Activated CD8-positive, alpha-beta memory T cell treated with anti-CD3 and anti-CD28 coated beads for 36 hours (primary cell): ENCODE measurements at regions not wholly inside any gene's neighbourhood (a gene's known extent, or its start where the extent isn't known, plus 50 kb on each side); places are given as distances from the start of the nearest gene placed in this dataset.

Experiments
- CTCF ChIA-PET: fragments of 350-600 bp; sonication (Branson Sonifier 250); formaldehyde crosslinking; loops from one replicate; lab custom pipeline; 2021; ENCODE audit warnings: antibody characterized with exemption; lab: Charles Lee
- POLR2A ChIA-PET: fragments of 350-600 bp; sonication (Branson Sonifier 250); formaldehyde crosslinking; loops from one replicate; lab custom pipeline; 2021; ENCODE audit warnings: antibody characterized with exemption; lab: Charles Lee

DNA sequence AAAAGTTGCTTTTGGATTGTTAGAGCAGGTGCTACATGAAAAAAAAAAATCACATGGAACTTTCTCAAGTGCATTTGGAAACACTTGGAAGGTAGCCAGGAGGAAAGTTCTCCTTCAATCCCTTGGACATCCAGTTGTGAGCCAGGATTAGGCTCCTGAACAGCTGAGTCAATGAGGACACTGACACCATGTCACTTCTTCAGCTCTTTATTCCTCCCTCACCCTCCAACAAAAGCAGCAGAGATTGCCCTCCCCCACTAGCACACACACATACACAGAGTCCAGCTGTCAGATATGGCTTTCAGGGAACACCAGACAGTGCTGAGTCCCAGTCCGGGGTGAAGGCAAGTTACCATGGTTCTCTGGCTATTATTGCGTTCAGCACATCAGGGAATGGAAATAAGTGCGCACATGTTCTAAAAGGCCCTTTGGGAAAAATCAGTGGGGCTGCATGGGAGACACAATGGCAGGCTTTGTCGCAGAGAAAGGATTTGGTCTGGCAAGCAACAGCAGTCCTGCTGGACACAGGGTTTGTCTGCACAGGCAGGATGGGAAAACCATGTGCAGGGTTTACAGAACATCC is 124.7 kb upstream of the MARCKS start:
- POLR2A ChIA-PET: no interaction called here
- CTCF ChIA-PET: no interaction called here

DNA sequence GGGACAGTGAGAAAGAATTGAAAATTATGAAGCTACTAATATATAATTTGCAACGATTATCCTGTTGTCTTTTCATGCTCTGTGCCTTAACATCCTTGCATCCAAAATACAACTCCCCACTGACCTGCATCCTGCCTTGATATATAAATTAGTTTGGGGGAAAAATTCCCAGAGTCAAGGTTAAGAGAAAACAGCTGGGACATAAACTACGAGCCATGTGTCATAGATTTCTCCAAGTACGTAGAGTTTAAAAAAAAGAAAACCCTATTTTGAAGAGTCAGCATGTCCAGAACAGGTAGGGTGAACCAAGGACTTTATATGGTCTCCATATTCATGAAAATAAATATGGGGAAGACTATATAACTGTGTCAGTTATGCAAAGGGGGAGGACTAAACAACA is 123.8 kb upstream of the MARCKS start:
- ChIA-PET POLR2A (no interaction called here), CTCF (interaction anchor here (0.7 kb wide), 1 partner anchor 11 kb away, joined by 3 read pairs; no protein-coding TSS in a partner anchor)

DNA sequence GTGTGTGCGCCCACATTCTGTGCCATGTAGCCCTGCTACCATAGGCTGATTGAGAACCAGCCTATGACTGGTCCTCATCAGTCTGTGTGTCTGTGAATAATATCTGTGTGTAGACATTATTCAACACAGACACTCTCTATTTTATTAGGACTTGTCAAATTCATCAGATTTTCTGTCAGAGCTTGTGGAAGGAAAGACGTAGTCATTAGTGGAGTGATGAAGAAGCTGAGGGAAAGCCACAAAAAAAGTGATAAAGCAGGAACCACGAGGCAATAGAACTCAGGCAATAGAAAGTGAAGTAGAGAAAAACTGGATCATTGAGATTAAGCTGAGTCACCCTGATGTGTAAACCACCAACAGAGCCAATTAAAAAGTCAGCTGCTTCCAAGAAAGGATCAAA is 122.2 kb upstream of the MARCKS start:
- POLR2A ChIA-PET: no interaction called here
- CTCF ChIA-PET: no interaction called here

DNA sequence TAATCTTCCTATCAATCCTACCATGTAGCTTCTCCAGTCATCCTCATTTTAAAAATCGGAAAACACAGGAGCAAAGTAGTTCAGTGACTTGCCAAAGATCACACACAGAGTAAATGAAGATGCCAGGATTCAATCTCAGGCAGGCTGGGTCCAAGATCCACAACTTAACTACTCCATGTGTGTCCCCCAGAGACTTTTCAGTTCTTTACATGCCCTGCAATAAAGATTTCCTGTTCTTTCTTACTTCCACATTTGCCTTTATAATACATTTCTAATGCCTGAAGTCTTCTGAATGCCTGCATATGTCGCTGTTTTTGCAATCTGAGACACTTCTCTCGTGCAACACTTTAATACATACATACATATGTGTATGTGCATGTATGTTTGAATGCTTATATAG is 121.7 kb upstream of the MARCKS start:
- CTCF ChIA-PET: no interaction called here
- POLR2A ChIA-PET: no interaction called here

DNA sequence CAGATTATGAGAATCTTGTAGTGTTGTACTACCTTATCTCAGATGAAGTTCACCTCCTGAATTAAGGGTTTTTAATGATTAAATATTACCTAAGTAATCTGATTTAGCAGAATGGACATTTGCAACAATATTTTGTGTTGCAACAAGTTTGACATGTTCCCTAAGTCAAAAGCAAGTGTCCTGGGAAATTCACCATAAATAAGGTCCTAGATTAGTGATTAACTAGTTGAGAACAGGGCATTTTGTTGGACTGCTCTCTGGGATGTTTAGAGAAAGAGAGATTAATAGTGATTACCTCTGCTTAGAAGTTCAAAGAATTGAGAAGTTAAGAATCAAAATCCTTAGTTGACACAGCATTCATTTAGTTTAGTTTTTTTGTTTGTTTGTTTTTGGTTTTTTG is 120.2 kb upstream of the MARCKS start:
- CTCF ChIA-PET: no interaction called here

DNA sequence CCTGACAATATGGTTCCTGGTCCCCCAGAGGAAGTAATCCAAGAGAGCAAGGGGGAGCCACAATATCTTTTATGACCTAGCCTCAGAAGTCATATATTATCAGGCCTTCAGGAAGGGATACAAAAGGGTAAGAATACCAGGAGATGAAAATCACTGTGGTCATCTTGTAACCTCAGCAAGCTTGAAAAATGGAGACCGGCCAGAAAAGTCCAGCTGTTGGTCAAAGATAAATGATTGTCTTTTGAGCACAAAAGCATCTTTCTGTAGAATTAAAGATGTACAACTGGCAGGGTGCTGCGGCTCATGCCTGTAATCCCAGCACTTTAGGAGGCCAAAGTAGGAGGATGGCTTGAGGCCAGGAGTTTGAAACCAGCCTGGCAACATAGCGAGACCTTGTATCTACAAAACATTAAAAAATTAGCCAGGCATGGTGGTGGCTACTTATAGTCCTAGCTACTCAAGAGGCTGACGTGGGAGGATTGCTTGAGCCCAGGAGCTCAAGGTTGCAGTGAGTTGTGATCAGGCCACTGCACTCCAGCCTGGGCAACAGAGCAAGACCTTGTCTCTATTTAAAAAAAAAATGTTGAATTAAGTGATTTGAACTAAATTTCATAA is 118.0 kb upstream of the MARCKS start:
- POLR2A ChIA-PET: no interaction called here
- CTCF ChIA-PET: no interaction called here

More for the DNA sequence above, 120.2 kb upstream of the MARCKS start:
- POLR2A ChIA-PET: no interaction called here

DNA sequence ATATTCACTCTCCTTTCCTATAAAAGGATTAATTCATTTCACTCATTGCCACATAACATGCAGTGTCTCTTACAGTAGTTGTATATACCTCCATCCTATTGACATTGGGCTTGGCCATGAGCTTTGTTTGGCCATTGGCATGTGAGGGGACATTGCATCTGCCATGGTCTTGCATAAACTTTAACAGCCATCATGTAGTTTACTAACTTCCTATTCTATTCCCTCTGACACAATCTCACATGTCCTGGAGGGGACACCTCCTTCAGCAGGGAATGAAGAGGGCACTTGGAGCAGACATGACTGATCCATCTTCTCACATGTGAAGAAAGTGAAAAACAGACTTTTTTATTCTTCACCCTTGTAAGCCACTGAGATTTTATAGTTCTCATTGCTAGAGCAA is 115.5 kb upstream of the MARCKS start:
- ChIA-PET CTCF (no interaction called here), POLR2A (no interaction called here)

DNA sequence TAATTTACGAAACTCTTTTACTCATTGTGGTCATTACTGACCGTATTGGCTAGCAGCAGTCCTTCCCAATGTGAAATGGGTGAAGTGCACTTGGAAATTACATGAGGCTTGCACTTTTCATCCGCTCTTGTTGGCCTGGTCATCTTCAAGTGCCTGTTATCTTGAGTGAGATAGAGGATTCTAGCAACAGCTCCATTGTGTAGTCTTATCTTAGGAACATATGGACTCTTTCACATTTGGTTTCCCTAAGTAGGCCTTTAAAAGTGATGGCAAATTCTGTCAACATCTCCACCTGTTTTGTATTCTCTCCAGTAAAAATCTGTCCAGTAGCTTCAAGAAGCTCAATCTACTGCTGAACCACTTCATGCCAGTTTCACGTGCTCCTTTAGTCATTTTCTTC is 114.8 kb upstream of the MARCKS start:
- POLR2A ChIA-PET: no interaction called here
- CTCF ChIA-PET: no interaction called here

DNA sequence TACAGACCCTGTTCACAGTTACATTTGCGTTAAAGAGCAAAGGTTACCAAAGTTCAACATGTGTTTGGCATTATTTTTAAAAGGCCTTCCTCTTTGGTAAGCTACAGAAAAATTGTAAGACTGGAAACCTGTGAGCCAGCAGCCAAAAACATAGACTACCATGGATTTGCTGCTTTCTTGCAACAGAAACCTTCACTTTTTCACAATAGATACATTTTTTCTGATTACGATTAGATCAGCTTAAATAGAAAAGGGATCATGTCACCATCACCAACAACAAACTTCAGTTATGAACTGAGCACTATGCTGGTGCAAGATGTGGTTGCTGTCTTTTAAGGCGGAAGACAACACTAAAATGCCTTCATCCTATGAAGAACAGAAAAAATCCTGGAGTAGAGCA is 112.3 kb upstream of the MARCKS start:
- CTCF ChIA-PET: no interaction called here
- POLR2A ChIA-PET: no interaction called here

DNA sequence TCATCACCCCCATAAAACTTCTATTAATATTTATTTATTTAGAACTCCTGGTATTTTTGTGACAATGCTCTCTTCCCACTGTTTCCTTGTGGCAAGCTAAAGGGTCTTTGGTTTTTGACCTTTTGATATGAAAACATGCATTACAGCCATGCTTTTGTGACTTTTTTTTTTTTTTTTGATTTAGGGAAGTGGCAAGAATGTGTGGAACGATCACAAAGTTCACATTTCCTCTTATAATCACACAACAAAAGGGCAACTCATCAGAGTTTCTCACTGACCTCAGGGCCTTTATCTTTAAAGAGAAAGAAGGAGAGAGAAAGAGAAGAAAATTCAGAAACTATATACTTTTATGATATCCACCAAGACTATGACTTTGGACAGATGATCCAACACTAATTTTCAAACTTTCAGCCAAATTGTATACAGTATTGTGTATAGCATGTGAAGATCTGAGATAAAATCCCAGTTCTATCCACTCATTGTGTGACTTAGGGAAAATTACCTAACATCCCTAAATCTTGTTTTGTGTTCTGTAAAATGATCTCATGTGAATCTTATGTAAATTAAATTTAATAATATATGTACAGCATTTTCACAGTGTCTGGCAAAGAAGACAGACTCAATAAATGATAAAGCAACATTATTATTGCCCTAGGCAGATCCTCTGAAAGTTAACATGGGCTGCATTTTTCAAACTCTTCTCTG is 106.8 kb upstream of the MARCKS start:
- ChIA-PET CTCF (no interaction called here), POLR2A (no interaction called here)

DNA sequence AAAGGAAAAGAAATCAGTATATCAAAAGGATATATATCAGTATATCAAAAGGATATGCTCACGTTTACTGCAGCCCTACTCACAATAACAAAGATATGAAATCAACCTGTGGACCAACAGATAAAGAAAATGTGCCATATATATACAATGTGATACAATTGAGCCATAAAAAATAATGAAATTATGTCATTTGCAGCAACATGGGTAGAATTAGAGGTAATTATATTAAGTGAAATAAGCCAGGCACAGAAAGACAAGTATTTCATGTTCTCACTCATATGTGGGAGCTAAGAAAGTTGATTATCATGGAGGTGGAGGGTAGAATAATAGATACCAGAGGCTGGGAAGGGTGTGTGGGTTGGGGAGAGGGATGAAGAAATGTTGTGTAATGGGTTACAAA is 102.9 kb upstream of the MARCKS start:
- ChIA-PET CTCF (no interaction called here), POLR2A (no interaction called here)

DNA sequence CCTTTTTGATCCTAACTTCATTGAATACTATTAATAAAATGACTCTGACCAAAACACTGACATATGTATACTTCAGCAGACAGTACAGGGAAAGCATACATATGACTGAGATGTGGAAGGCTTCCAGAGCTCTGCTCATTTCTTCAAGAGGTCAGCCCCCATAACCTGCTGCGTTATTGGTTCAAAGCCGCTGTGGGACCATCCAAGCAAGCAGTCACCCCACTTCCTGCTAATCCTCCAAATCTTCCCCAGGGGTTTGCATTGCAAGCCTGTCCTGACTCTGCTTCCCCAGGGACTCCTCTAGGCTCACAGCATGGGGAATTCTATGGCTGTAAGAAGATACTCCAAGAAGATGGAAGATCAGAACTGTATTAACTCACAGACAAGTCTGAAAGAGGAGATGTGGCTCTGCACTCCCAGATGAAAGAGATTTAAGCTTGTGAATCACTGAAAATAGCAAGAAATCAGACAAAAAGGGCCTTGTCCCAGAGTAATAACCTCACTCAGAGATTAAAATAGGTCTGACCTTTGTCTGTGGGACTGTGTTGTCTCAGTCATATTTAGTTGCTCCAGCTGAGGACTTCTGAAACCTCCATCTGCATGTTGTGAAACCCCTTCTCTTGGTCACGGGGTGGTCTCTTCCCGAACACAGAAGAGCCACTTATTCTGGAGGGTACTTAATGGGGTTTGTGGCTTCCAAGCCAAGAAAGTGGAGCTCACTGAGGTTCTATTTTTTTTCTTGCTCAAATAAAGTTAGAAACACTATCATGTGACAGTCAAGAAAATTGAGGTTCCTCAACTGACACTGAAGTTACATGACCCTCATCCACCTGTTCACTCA is 101.5 kb upstream of the MARCKS start:
- ChIA-PET CTCF (no interaction called here), POLR2A (no interaction called here)

DNA sequence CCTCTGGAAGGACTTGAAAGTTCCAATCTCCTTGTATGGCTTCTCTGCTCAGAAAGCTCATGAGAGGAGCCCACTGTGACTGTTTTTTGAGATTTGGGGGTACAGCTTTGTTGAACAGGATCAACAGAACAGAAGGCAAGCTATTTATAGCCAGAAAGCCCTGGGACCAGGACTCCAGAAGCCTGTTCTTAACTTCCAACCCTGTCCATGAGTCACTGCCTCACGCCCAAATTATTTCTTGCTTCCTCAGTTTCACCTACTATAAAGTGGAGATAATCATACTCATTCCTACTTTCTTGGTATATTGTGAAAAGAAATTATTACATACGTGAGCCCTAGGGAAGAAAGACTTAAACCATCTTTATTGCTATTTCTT is 100.9 kb upstream of the MARCKS start:
- CTCF ChIA-PET: no interaction called here
- POLR2A ChIA-PET: no interaction called here

DNA sequence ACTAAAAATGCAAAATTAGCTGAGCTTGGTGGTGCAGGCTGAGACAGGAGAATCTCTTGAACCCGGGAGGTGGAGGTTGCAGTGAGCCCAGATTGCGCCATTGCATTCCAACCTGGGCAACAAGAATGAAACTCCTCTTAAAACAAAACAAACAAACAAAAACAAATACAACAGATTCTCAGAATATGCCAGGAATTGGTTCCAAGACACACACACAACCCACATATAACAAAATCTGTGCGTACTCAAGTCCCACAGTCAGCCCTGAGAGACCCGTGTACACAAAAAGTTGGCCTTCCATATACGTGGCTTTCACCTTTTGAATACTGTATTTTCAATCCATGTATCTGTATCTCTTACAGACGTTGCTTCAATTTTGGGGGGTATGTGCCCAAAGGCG is 98.9 kb upstream of the MARCKS start:
- CTCF ChIA-PET: no interaction called here

DNA sequence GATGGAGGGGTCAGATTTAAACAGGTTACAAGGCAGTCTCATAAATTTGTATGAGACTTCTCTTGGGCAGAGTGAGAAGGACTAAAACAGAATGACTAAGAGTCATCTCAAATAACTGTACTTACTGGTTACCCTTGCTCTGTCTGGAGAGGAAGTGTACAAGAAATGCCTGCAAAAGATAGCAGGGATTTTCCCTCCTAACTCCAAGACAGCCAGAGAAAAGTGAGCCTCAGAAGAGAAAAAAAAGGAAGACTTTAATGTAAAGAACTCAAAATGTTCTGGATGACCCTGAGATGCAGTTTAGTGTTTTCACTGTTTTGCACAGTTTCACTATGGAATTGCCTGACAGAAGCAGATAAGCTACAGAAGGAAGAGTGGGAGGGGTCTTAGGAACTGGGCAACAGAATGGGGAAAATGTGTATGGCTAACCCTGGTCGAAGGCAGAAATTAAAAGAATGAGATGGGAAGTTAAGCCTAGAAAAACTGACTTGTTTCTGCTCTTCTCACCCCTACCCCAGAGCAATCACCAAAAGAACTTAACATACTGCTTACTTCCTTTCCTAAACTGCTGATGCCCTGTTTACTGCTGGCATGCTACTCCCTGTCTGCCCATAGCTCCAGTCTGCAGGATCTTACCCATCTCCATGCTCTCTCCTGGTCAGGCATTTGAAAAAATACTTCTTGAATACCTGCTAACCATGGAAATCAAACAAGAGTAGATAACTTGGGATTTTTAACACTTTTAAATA is 98.1 kb upstream of the MARCKS start:
- ChIA-PET POLR2A (no interaction called here), CTCF (no interaction called here)

More for the DNA sequence above, 98.9 kb upstream of the MARCKS start:
- POLR2A ChIA-PET: no interaction called here

DNA sequence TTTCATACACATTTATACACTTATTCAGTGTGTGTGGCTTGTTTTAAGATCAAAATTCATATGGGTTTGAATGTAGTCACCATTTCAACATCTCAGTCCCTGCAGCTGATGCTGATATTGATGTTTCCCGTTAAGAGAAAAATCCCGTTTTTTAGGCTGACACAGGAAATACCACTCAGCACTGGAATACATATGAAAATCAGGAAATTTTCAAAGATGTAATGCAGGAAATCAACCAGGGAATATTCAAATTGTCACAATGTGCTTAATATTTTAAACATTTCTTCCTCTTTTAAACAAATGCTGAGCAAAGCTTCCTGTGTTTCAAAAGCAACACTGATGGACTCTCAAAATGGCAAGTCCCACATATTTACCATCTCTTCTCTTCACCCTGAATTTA is 94.5 kb upstream of the MARCKS start:
- POLR2A ChIA-PET: no interaction called here
- CTCF ChIA-PET: no interaction called here

DNA sequence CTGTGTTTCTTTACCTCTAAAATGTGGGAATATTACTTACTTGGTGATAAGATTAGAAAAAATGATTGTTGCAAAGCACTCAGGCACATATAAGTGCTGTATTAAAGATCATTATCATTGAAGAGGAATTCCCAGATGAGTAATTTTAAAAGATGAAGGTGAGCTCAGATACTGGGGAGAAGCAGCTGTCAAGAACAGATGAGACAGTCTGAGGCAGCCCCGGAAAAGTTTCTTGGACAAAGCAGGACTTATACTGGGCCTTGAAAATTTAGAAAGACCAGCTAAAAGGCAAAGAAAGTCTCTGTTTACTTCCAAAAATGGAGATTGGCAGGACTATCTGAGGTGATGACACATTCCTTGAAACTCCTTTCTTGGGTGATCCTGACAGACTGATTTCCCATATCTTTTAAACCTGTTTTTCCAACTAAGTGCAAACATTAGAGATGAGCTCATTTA is 93.8 kb upstream of the MARCKS start:
- CTCF ChIA-PET: no interaction called here
- POLR2A ChIA-PET: no interaction called here

DNA sequence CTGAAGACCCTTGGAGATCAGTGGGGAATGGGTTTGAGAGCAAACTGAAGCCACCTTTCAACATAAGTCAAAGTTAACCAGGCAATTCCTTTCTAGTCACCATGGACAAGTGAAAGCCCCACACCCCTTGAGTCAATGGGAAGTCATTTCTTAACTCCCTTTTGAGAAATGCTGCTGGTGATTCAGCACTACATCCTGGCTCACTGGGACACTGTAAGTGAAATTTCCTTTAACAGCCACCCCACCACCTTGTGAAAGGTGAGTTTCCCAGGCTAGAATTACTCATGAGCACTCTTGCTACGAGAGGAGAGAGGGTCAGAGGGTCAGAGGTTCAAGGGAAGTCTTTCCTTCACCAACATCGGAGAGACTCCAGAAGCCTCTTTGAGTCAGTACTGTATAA is 93.3 kb upstream of the MARCKS start:
- POLR2A ChIA-PET: no interaction called here

DNA sequence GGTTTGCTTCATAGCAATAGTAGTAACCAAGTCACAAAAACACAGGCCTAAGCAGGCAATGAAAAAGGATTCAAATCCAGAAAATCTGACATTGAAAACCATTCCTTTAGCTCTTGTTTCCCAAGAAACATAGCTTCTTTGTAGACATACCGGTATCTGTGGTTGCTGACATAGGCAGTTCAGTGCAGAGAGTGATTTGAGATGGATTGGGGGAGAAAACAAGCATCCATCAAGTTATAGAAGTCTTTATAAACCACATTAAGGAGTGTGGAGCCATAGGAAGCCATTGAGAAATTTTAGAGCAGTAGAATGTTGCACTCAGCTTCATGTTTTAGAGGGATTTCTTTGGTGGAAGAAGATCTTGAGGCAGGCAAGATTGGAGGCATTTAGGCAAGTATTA is 91.2 kb upstream of the MARCKS start:
- ChIA-PET POLR2A (no interaction called here), CTCF (no interaction called here)

More for the DNA sequence above, 93.3 kb upstream of the MARCKS start:
- CTCF ChIA-PET: no interaction called here

DNA sequence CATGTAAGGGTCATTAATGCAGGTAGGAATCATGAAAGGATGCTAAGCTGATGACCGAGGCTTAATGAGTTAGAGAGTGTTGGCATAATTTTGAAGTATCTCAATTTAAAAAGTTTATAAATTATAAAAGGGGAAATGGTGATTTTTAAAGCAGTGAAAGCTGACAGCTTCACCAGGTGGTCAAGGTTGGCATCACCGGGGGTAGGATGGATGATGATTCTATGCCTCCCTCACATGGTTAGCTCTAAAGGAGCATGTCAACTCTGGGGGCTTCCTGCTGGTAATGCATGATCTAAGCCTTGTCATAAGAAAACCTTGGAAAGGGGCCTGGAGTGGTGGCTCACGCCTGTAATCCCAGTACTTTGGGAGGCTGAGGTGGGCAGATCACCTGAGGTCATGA is 89.2 kb upstream of the MARCKS start:
- ChIA-PET CTCF (no interaction called here), POLR2A (no interaction called here)
